ENCODE measurements at regions not wholly inside any gene's neighbourhood (a gene's known extent, or its start where the extent isn't known, plus 50 kb on each side); places are given as distances from the start of the nearest gene placed in this dataset.

GRCh38 chr2:204109681-204110080 lies 173.1 kb downstream of the ICOS start:
- no peak for DNase-seq

GRCh38 chr2:204110338-204110741 lies 173.8 kb downstream of the ICOS start:
- peak; percentile 68 for DNase-seq

- no peak for DNase-seq
These were observed 174.4 kb downstream of the ICOS start for GRCh38 chr2:204110751-204111516.

DNA sequence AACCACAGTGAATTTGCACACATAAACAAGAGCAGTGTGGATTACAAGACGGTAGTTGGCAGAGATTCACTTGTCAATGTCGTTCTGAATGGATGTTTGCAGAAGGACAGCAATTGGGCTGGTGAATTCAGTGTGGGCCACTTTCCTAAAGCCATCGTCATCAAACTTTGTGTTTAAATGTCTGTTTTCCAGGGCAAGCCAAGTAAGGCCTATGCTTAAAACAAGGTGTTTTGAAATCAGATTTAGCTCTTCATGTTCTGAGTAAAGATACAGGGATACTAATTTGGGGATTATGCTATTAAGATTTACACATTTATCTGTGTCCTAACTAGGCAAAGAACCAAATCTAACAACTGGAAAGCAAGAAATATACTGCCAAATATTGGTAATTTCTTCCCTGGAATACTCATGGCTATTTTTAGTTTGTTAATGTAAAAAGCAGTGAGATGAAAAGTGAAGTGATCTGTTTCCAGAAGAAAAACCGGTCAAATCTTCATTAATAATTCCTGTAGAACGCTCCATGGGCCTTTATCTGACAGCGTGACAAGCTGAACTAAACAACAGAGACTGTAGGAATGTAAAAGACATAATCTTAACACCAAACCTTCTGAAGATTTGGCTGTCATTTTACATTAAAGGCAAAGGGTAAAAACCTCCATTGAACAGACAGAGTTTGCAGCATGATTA lies 175.7 kb downstream of the ICOS start:
- DNase-seq, result no peak

DNA sequence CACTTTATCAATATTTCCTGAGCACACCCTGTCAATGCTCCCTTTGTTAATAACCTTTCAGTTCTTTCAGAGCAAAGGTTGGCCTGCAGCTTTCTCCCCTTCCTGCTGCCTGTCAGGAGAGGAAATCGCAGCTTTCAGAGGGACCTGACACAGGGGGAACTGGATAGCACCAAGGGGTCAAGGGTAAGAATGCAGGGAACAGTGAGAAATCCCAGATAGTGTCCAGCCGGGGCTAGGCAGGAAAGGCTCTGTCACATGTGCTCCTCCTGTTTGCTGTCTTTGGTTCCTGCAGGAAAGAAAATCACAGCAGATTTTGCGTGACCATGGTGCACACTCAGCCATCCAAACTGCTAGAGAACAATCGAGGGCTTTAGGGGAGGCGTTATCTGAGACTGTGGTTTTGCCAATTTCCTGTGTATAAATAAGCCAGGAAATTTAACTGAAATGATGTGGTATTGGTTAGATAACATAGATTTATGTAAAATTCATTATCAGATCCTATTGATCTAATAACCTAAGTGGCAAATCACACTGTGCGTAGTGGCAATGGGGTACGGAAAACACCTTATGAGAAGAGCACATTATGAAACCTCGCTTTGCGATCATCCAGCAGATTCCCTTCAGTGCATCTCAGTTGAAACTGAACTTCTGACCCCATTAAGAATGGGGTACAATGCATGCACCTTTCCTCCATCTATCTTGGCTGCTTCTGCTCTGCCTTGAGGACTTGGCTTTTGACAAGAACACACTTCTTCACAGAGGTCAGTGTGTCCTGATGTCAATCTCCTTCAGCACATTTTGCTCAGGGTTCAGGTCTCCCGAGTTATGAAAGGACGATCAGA lies 178.0 kb downstream of the ICOS start:
- no peak for DNase-seq

DNA sequence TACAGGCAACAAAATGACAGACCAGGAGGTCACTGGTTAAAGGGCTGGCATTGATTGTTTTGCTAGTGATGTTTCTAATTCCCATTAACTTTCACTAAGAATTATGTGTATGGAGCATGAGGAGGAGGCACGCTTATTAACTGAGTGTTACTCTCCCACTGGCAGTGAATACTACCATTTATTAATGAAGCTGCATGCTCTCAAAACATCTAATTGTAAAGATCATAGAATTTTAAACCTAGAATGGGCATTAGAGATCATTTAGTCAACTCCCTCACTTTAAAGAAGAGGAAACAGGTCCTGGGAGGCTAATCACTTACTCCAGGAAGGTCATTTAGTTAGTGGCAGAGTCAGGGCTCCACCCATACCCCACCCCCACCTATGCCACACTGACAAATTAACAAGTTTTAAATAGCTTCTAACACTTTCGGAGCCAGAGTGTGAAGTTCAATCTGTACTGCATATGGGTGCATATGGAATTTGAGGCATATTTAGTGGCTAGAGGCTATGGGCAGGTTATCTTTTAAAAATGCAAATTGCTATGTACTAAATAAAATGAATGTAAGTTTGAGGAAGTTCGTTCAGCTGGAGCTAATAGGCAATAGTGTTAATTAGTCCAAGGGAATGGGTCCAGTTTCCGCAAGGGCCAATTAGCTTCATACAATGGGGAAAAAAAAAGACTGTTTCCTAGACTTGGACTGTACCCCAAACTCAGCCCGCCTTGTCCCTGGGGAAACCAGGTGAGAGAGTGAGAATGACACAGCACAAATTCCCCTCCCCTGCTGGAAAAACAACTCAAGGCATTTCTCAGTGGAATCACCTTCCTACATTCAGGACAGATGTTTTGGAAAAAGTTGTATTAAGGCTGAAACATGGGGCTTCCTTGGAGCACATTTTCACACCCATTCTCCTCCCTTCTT lies 178.8 kb downstream of the ICOS start:
- DNase-seq, result no peak

DNA sequence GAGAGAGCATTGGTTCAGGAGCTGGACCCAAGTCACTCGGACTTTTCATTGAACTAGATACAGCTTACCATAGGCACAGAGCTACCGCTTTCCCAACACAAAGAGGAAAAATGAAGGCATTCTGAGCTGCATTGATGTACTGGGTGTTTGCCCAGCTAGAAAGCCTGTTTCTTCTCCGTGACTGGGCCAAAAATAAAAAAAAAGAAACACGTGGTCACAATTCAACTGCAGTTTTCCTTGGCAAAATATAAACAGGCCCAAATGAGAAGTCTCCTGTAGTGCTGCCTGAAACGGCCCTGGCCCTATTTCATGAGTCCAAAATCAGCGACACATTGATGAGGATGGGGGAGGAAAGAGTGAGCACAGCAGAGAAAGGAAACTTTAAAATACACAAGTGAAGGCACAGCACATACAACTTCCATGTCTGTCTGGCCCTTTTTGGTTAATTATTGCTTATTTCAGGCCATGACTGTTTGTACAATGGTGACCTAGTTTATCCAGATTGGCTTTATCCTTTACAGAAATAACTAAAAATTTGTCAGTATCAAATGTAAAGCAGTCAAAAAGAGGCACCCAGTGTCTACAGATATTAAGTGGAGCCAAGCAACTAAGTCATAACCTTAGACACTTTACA lies 179.7 kb downstream of the ICOS start:
- DNase-seq, result no peak

DNA sequence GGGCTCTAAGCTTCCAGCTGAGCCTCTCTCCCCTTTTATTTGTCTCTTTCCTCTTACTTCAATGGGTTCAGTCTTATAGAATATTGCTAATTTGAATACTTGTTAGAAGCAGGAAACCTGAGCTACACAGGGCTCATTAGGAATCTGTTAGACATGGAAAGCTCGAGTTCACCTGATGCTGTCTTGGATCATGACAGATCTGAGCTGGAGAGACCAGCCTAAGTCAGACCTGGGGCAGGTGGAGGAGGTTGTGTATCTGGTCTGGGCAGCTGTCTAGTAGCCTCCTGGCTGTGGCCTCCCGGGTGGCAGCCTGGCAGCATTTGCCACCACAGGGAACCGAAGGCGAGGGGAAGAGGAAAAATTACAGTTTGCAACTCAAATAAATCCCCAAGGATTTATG lies 185.9 kb downstream of the ICOS start:
- no peak for DNase-seq

GRCh38 chr2:204124140-204124750 lies 187.7 kb downstream of the ICOS start:
- DNase-seq, result peak; percentile 25

DNA sequence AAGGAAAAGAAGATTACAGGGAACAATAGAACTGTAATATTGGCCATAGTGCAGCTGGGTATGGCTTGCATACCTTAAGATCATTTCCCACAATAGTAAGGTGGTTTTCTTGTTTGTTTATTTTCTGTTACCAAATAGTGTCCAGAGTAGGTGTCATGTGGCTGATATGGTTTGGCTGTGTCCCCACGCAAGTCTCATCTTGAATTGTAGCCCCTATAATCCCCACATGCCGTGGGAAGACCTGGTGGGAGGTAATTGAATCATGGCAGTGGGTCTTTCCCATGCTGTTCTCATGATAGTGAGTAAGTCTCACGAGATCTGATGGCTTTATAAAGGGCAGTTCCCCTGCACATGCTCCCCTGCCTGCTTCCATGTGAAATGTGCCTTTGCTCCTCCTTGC lies 190.1 kb downstream of the ICOS start:
- no peak for DNase-seq

DNA sequence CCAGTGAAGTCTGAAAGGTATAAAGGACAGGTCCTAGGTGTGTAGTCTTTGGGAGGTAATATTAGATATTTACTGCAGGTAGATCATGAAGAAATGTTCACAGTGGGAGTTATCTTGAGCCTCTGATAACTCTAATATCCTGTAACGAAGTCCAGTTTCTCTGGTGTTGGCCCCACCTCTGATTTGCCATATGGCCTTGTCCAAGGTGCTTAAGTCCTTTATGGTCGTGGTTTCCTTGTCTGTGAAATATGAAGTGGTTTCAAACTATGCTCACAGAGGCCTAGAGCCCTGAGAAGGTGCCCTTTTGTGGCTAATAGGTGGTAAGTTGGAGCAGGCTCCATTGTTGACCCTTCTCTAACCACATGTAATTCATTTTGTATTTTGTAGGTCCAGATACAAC lies 190.7 kb downstream of the ICOS start:
- no peak for DNase-seq

GRCh38 chr2:204129591-204130294 lies 193.2 kb downstream of the ICOS start:
- DNase-seq, result no peak

DNA sequence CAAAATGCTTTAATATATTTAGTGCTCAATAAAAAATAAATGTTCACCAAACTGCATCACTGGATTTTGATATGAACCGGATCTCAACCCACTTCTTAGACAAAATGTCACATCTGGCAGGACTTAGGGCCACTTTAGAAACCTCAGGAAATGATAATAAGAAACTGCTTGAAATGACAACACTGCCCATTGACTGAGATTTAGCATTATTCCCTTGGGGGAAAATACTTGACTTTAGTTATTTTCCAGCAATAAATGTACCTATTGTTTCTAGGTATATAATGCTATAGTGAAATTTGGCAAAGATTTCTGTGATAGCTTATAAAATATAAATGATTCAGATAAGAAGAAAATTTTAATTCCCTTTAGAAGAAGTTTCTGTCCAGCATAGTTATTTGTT lies 195.1 kb downstream of the ICOS start:
- no peak for DNase-seq

DNA sequence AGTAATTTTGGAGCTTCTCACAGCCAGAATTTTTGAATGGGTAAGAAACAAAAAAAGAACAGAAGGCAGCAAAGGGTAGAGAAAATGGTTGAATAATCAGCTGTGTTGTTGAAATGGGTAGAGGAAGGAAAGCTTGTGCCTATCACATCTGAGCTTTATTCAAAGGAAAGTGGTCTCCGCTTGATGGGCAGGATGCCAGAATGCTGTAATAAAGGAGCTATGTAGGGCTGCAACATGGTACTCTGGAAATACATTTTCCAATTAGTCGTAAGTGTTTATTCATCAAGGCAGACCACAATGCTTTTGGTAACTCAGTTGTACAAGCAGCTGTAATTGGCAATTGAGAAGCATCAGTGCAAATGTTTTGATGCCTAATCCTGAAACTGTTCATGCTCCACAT lies 196.9 kb downstream of the ICOS start:
- no peak for DNase-seq

GRCh38 chr2:204134421-204134820 lies 197.9 kb downstream of the ICOS start:
- no peak for DNase-seq

DNA sequence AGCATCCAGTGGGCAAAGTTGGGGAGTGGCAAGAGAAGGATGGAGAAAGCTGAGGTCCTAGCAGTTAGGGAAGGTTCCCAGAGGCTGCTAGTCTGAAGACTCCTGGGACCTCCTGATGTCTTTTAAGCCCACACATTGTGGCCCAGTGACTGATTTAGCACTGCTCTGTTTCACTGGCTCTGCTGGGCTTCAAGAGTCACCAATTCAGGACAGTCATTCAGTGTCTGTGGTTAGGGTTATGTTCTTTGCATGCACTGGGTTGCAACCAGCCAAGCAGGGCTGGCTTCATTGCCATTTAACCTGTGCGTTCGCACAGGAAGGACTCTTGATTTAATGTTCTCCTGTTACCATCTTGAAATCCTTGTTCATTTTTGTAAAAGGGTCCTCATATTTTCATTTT lies 199.2 kb downstream of the ICOS start:
- peak; percentile 12 for DNase-seq

- DNase-seq, result no peak
These were observed 201.6 kb downstream of the ICOS start for GRCh38 chr2:204138206-204138605.

DNA sequence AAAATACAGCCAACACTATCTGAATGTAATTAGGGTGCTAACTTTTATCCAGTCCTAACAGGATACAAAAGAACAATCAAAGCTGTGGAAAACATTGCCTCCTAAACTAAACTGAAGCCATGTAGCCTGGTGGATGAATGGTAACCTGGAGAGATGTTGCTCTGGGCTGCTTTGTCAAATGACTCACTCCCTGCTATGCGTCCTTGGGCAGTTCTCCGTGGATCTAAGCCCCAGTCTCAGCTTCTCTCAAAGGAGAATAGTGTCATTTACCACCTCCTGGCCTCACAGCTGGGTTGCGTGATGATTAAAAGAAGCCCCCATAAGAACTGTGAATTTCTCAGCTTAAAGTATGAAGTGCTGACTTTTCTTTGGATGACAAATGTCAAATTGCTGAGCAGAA lies 203.7 kb downstream of the ICOS start:
- DNase-seq, result no peak

DNA sequence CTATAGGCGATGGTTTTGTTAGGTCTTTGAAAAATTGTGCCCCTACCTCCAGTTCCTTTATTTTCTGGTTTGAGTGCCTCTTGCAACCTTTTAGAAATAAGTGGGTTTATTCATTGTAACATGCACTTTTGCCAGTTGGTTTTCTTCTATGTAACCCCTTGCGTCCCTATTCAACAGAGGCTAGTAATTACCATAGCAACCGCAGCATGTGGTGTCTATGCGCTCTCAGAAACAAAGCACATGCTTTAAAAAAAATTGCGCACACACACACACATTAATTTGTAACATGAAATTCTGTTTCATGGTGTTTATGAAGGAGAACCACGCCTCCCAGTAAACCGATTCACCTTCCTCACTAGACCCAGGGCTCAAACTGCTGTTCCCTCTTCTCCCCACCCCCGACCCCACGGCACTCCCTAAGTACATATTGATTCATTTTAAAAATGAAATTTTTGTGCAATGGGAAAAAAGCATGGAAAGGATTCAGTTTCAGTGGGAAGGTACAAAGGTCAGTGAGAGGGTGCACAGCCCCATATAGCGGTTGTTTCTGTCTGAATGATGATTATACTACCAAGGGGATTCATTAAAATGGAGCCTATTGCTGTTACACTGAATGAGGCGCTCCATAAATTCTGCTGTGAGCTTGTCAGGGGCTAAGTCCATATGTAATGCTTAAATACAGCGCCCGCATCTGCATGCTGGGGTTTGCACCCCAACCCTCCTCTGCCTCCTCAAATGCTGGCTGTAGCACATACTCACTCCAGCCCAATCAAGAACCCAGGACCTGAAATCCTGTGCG lies 206.9 kb downstream of the ICOS start:
- DNase-seq, result no peak

- no peak for DNase-seq
These were observed 207.9 kb downstream of the ICOS start for GRCh38 chr2:204144492-204144891.

All from stimulated activated CD4-positive, alpha-beta T cell treated with anti-CD3 and anti-CD28 coated beads, Interleukin-1b, Interleukin-23, amount 100 ng/mL, for 48 hours (primary cell).